H9 (cell line): ENCODE measurements at regions not wholly inside any gene's neighbourhood (a gene's known extent, or its start where the extent isn't known, plus 50 kb on each side); places are given as distances from the start of the nearest gene placed in this dataset.

Experiments used
- DNase-seq: peaks from one replicate; pipeline ENCODE4 v3.0.0-alpha.2; 2017
- H2AFZ ChIP-seq: one replicate; pipeline ENCODE4 v1.6.1; 2013; ENCODE audit warnings: mild to moderate bottlenecking, low read length, control low read depth, moderate library complexity
- H2AK5ac ChIP-seq: 2 replicates; pipeline ENCODE4 v1.6.1; 2013; ENCODE audit warnings: low read length, control low read depth, mixed read lengths; ENCODE audit not compliant: insufficient read length
- H2BK120ac ChIP-seq: one replicate; pipeline ENCODE4 v1.6.1; 2013; ENCODE audit warnings: low read depth, mild to moderate bottlenecking, low read length, control low read depth, inconsistent platforms; ENCODE audit not compliant: poor library complexity, severe bottlenecking
- H2BK12ac ChIP-seq: 2 replicates; pipeline ENCODE4 v1.6.1; 2013; ENCODE audit warnings: low read length, control low read depth, mixed read lengths, low read depth; ENCODE audit not compliant: insufficient read length
- H2BK15ac ChIP-seq: 2 replicates; pipeline ENCODE4 v1.6.1; 2013; ENCODE audit warnings: low read depth, low read length, control low read depth
- H2BK20ac ChIP-seq: one replicate; pipeline ENCODE4 v1.6.1; 2013; ENCODE audit warnings: low read depth, mild to moderate bottlenecking, low read length, control low read depth, inconsistent platforms; ENCODE audit not compliant: poor library complexity, severe bottlenecking
- H2BK5ac ChIP-seq: 2 replicates; pipeline ENCODE4 v1.6.1; 2013; ENCODE audit warnings: low read length, control low read depth, mixed read lengths; ENCODE audit not compliant: insufficient read length
- H3K14ac ChIP-seq: 2 replicates; pipeline ENCODE4 v1.6.1; 2013; ENCODE audit warnings: low read length, control low read depth; ENCODE audit not compliant: insufficient read depth
- H3K18ac ChIP-seq: 2 replicates; pipeline ENCODE4 v1.6.1; 2013; ENCODE audit warnings: low read depth, mild to moderate bottlenecking, mixed read lengths, low read length, control low read depth; ENCODE audit not compliant: insufficient read length
- H3K23ac ChIP-seq: 2 replicates; pipeline ENCODE4 v1.6.1; 2013; ENCODE audit warnings: low read length, control low read depth, mixed read lengths, low read depth; ENCODE audit not compliant: insufficient read length
- H3K23me2 ChIP-seq: 2 replicates; pipeline ENCODE4 v1.6.1; 2013; ENCODE audit warnings: low read depth, mild to moderate bottlenecking, mixed read lengths, low read length, control low read depth; ENCODE audit not compliant: insufficient read length, poor library complexity, severe bottlenecking
- H3K27ac ChIP-seq: 2 replicates; pipeline ENCODE4 v1.5.1; 2013; ENCODE audit warnings: low read length, control low read depth, mixed read lengths, low read depth; ENCODE audit not compliant: insufficient read length
- H3K27me3 ChIP-seq: 2 replicates; pipeline ENCODE4 v1.6.1; 2013; ENCODE audit warnings: low read length, control low read depth, inconsistent platforms; ENCODE audit not compliant: insufficient read depth
- H3K4ac ChIP-seq: 2 replicates; pipeline ENCODE4 v1.6.1; 2013; ENCODE audit warnings: low read depth, mild to moderate bottlenecking, control low read depth, inconsistent platforms, low read length, moderate library complexity
- H3K4me1 ChIP-seq: 2 replicates; pipeline ENCODE4 v1.6.1; 2013; ENCODE audit warnings: low read length, control low read depth, inconsistent platforms; ENCODE audit not compliant: insufficient read depth
- H3K4me2 ChIP-seq: 2 replicates; pipeline ENCODE4 v1.6.1; 2013; ENCODE audit warnings: low read length, control low read depth, mixed read lengths; ENCODE audit not compliant: insufficient read length, insufficient read depth
- H3K56ac ChIP-seq: 2 replicates; pipeline ENCODE4 v1.6.1; 2013; ENCODE audit warnings: low read depth, mild to moderate bottlenecking, mixed read lengths, low read length, control low read depth; ENCODE audit not compliant: insufficient read length
- H3K79me1 ChIP-seq: 2 replicates; pipeline ENCODE4 v1.6.1; 2013; ENCODE audit warnings: low read depth, mild to moderate bottlenecking, moderate library complexity, low read length, control low read depth, inconsistent platforms; ENCODE audit not compliant: insufficient read depth, poor library complexity, severe bottlenecking
- H3K79me2 ChIP-seq: 2 replicates; pipeline ENCODE4 v1.6.1; 2013; ENCODE audit warnings: low read length, control low read depth, inconsistent platforms; ENCODE audit not compliant: insufficient read depth
- H3K9ac ChIP-seq: 2 replicates; pipeline ENCODE4 v1.6.1; 2013; ENCODE audit warnings: low read length, control low read depth, mixed read lengths; ENCODE audit not compliant: insufficient read length; ENCODE audit errors: extremely low read depth
- H3K9me3 ChIP-seq: one replicate; pipeline ENCODE4 v1.6.1; 2013; ENCODE audit warnings: low read depth, low read length, inconsistent platforms; ENCODE audit not compliant: control insufficient read depth
- H3T11ph ChIP-seq: one replicate; pipeline ENCODE4 v1.6.1; 2013; ENCODE audit warnings: mild to moderate bottlenecking, low read length, control low read depth, inconsistent platforms
- H4K20me1 ChIP-seq: one replicate; pipeline ENCODE4 v1.6.1; 2013; ENCODE audit not compliant: control insufficient read depth, insufficient read length, insufficient read depth
- H4K5ac ChIP-seq: 2 replicates; pipeline ENCODE4 v1.6.1; 2013; ENCODE audit warnings: low read depth, mild to moderate bottlenecking, mixed read lengths, low read length, control low read depth; ENCODE audit not compliant: insufficient read length
- H4K8ac ChIP-seq: replicated peaks from 2 replicates; pipeline ENCODE4 v1.6.1; 2013; ENCODE audit warnings: low read length, control low read depth, mixed read lengths, low read depth; ENCODE audit not compliant: insufficient read length
- H4K91ac ChIP-seq: 2 replicates; pipeline ENCODE4 v1.6.1; 2013; ENCODE audit warnings: low read depth, mild to moderate bottlenecking, moderate library complexity, mixed read lengths, low read length, control low read depth; ENCODE audit not compliant: insufficient read length
- H3K27ac Mint-ChIP-seq, 3 experiments: 2 replicates in 2 of 3; 3 replicates in 1 of 3; pipeline ENCODE4 v1.8.0; 2020 to 2021; ENCODE audit warnings: mixed read lengths in 3 of 3, mild to moderate bottlenecking in 1 of 3, moderate library complexity in 1 of 3
- H3K27me3 Mint-ChIP-seq: 2 replicates; pipeline ENCODE4 v1.8.0; 2021; ENCODE audit warnings: low read depth, mild to moderate bottlenecking, moderate library complexity, mixed read lengths
- H3K36me3 Mint-ChIP-seq, 3 experiments: 2 replicates in 2 of 3; 3 replicates in 1 of 3; pipeline ENCODE4 v1.8.0; 2020 to 2021; ENCODE audit warnings: low read depth in 3 of 3, mixed read lengths in 3 of 3; ENCODE audit not compliant: insufficient read depth in 1 of 3
- H3K4me1 Mint-ChIP-seq, 2 experiments: 2 replicates each; pipeline ENCODE4 v1.8.0; 2020; ENCODE audit warnings: mixed read lengths in 2 of 2
- H3K4me3 Mint-ChIP-seq, 2 experiments: 2 replicates in 1 of 2; 3 replicates in 1 of 2; pipeline ENCODE4 v1.8.0; 2020 to 2021; ENCODE audit warnings: mild to moderate bottlenecking in 2 of 2, mixed read lengths in 2 of 2, moderate library complexity in 1 of 2
- H3K9me3 Mint-ChIP-seq, 2 experiments: 2 replicates in 1 of 2; 3 replicates in 1 of 2; pipeline ENCODE4 v1.8.0; 2020; ENCODE audit warnings: mild to moderate bottlenecking in 2 of 2, mixed read lengths in 2 of 2, moderate library complexity in 1 of 2
- WGBS: extraction: QIAGEN DNeasy Blood & Tissue Kit; methylation state at CpG from one replicate; pipeline ENCODE4 v1.1.7; 2013; ENCODE audit warnings: missing lambda C conversion rate, low lambda C conversion rate, mixed read lengths; ENCODE audit not compliant: insufficient read length; ENCODE audit errors: extremely low coverage; 5-methylcytosine and 5-hydroxymethylcytosine counted together
- TF ChIP-seq, protein P1 (sequence below): fragments of 200-600 bp; sonication (generic); conservative IDR thresholded peaks from 3 replicates; pipeline ENCODE4 v1.8.0; 2021; ENCODE audit warnings: antibody characterized with exemption, mild to moderate bottlenecking

DNA sequence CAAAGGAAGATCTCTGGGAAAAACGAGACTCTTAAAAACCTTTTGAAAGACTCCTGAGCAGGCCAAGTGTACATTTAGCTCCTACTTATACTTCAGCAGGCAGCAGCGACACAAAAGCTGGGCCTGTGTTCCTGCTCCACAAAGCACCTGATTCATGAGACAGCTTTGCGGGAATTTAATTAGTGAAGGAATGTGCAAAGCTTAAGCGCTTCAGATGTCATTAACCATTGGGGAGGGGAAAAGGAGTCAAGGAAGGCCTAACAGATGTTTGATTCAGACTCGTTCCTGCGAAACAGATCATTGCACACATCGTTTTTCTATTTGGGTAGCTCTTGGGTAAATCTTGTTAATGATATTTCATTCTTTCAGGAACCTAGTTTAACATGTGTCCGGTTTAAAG lies 125.9 kb downstream of the MAIP1 start:
- Histone ChIP-seq H2BK12ac (no peak overlapping the region), H2BK15ac (no peak overlapping the region), H3K4me1 (no peaks in the 10 kb centered on the region; the same call in 1 of the 2 replicates), H2BK20ac (no peak overlapping the region), H3K23me2 (no peaks in the 10 kb centered on the region), H3K79me2 (no peaks in the 10 kb centered on the region), H4K8ac (no peak overlapping the region), H2BK5ac (no peak overlapping the region), H2AK5ac (no peak overlapping the region), H3K4me2 (no peak overlapping the region), H3K4ac (no peak overlapping the region), H3K23ac (no peak overlapping the region), H4K20me1 (no peaks in the 10 kb centered on the region), H3T11ph (no peak overlapping the region), H3K18ac (no peak overlapping the region), H3K79me1 (no peaks in the 10 kb centered on the region), H2BK120ac (no peak overlapping the region), H3K56ac (no peak overlapping the region), H3K27ac (no peak overlapping the region), H3K9ac (no peak overlapping the region), H3K14ac (no peak overlapping the region), H3K9me3 (no peaks in the 10 kb centered on the region), H4K5ac (no peak overlapping the region), H3K27me3 (no peaks in the 10 kb centered on the region), H4K91ac (no peak overlapping the region), H2AFZ (no peak overlapping the region)
- peaks cover 1% of the 10 kb centered on the region; the same call in 1 of the 2 replicates for H3K27me3 Mint-ChIP-seq
- WGBS = no CpG with 5 or more reads among the region's 8 CpGs
- peaks cover 0 to 2% of the 10 kb centered on the region in 2 experiments; a peak in 1 of 5 replicates for H3K9me3 Mint-ChIP-seq
- H3K36me3 Mint-ChIP-seq = no peaks in the 10 kb centered on the region; a peak in 1 of 7 replicates
- TF ChIP-seq, protein P1, sequence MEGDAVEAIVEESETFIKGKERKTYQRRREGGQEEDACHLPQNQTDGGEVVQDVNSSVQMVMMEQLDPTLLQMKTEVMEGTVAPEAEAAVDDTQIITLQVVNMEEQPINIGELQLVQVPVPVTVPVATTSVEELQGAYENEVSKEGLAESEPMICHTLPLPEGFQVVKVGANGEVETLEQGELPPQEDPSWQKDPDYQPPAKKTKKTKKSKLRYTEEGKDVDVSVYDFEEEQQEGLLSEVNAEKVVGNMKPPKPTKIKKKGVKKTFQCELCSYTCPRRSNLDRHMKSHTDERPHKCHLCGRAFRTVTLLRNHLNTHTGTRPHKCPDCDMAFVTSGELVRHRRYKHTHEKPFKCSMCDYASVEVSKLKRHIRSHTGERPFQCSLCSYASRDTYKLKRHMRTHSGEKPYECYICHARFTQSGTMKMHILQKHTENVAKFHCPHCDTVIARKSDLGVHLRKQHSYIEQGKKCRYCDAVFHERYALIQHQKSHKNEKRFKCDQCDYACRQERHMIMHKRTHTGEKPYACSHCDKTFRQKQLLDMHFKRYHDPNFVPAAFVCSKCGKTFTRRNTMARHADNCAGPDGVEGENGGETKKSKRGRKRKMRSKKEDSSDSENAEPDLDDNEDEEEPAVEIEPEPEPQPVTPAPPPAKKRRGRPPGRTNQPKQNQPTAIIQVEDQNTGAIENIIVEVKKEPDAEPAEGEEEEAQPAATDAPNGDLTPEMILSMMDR = no peak
- peaks cover 11 to 12% of the 10 kb centered on the region in 2 experiments for H3K4me1 Mint-ChIP-seq
- H3K4me3 Mint-ChIP-seq = no peak overlapping the region
- no peak for DNase-seq
- H3K27ac Mint-ChIP-seq = peak overlapping the region in 1 of 3 experiments; percentile 26; a peak in 1 of 7 replicates
